ENCODE measurements at regions not wholly inside any gene's neighbourhood (a gene's known extent, or its start where the extent isn't known, plus 50 kb on each side); places are given as distances from the start of the nearest gene placed in this dataset.

DNA sequence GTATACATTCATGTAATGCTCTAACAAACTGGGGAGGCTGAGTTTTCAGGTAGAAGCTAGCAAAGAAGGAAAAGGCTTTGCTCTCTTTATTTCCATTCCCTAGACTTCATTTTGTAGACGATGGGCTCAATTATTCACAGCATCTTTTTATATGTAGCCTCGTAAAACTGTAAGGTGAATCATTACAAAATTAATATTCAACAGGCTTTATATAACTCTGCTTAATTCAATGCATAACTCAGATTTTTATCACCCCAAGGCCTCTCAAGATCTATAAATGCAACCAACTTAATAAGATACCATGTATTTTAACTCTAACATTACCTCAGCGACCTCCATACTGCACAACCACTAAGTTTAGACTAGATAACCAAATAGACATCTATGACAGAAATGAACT lies 63.0 kb upstream of the FRMD4B start:
- Mint-ChIP-seq H3K4me1 (no peaks in the 10 kb centered on the region), H3K27me3 (no peaks in the 10 kb centered on the region), H3K36me3 (ENCODE audit: low read depth) (no peaks in the 10 kb centered on the region), H3K4me3 (no peak overlapping the region), H3K9me3 (no peaks in the 10 kb centered on the region), H3K27ac (no peak overlapping the region)
- DNase-seq (no peak), ATAC-seq (no peak)

- DNase-seq (no peak), ATAC-seq (no peak)
- H3K27me3 Mint-ChIP-seq = no peaks in the 10 kb centered on the region
- H3K9me3 Mint-ChIP-seq = no peaks in the 10 kb centered on the region
- H3K36me3 Mint-ChIP-seq (ENCODE audit: low read depth) = no peaks in the 10 kb centered on the region
- H3K4me3 Mint-ChIP-seq = no peak overlapping the region
- peaks cover 7% of the 10 kb centered on the region for H3K4me1 Mint-ChIP-seq
- no peak overlapping the region for H3K27ac Mint-ChIP-seq
These were observed 60.6 kb upstream of the FRMD4B start for GRCh38 chr3:69446402-69447072.

DNA sequence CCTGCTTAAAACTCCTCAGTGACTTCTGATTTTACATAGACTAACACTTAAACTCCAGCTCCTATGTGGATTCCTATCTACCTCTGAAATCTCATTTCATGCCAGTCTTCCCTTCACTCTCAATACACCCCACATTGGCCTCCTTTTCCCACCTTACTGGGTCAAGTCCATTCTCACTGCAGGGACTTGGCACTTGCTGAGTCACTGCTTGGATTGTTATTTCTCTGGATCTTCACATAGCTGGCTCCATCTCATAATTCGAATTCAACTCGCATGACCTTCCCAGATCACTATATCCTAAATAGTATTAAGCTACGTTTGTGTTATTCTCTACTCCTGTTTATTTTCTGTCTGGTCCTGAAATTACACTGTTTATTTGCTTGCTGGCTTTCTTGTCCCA lies 59.6 kb upstream of the FRMD4B start:
- Mint-ChIP-seq H3K4me3 (no peak overlapping the region), H3K9me3 (no peaks in the 10 kb centered on the region), H3K4me1 (peaks cover 7% of the 10 kb centered on the region), H3K27me3 (no peaks in the 10 kb centered on the region), H3K27ac (no peak overlapping the region), H3K36me3 (ENCODE audit: low read depth) (no peaks in the 10 kb centered on the region)
- ATAC-seq (no peak), DNase-seq (no peak)

GRCh38 chr3:69445024-69445423 lies 59.1 kb upstream of the FRMD4B start:
- Mint-ChIP-seq H3K4me1 (peaks cover 7% of the 10 kb centered on the region), H3K27ac (no peak overlapping the region), H3K27me3 (no peaks in the 10 kb centered on the region), H3K9me3 (no peaks in the 10 kb centered on the region), H3K36me3 (ENCODE audit: low read depth) (no peaks in the 10 kb centered on the region), H3K4me3 (no peak overlapping the region)
- DNase-seq (no peak), ATAC-seq (no peak)

GRCh38 chr3:69443457-69443920 lies 57.6 kb upstream of the FRMD4B start:
- Mint-ChIP-seq H3K27me3 (no peaks in the 10 kb centered on the region), H3K9me3 (no peaks in the 10 kb centered on the region), H3K4me1 (peaks cover 10% of the 10 kb centered on the region), H3K27ac (no peak overlapping the region), H3K36me3 (ENCODE audit: low read depth) (no peaks in the 10 kb centered on the region), H3K4me3 (no peak overlapping the region)
- DNase-seq (no peak), ATAC-seq (no peak)

DNA sequence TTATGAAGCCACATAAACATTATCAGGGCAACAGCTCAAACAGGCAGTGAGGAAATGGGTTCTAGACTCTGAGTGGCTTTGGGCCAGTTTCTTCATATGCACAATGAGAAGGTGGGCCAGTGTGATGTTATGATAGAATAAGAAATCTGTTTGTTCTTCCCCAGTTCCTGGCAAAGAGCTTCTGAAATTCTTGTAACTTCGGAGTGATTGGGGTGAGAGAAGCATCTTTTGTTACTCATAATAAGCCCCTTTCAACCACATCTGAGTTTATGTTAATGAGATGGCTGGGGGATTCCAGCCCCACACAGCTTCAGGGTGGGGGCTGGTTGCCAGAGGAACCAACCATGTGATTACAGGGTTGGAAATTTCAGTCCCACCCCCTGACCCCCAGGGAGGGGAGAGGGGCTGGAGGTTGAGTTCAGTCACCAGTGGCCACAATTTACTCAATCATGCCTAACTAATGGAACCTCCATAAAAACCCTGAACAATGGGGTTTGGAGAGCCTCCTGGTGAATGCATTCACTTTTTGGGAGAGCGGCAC lies 57.0 kb upstream of the FRMD4B start:
- Mint-ChIP-seq H3K27me3 (no peaks in the 10 kb centered on the region), H3K9me3 (no peaks in the 10 kb centered on the region), H3K4me1 (peaks cover 10% of the 10 kb centered on the region), H3K36me3 (ENCODE audit: low read depth) (no peaks in the 10 kb centered on the region), H3K4me3 (no peak overlapping the region), H3K27ac (no peak overlapping the region)
- DNase-seq (peak; percentile 5), ATAC-seq (peak; percentile 79)

DNA sequence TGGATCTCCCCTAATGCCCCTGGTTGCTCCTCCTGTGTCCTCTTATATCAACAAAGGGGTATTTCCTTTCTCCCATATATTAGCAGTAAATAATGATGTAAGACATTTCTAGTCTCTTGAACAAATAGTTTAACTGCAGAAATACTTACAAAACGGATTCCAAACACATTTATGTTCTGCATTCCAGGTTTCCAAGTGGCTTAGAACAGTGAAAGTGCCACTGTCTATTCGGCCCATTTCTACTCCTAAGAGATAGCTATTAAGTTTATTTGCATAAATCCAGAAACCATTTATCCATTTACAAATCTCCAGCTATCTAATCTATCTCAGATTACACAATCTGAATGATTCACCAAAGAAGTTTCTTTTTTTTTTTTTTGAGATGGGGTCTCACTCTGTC lies 55.8 kb upstream of the FRMD4B start:
- Mint-ChIP-seq H3K9me3 (no peaks in the 10 kb centered on the region), H3K4me1 (peaks cover 10% of the 10 kb centered on the region), H3K27ac (no peak overlapping the region), H3K27me3 (no peaks in the 10 kb centered on the region), H3K4me3 (no peak overlapping the region), H3K36me3 (ENCODE audit: low read depth) (no peaks in the 10 kb centered on the region)
- DNase-seq = no peak
- no peak for ATAC-seq

- Mint-ChIP-seq H3K27me3 (no peaks in the 10 kb centered on the region), H3K27ac (no peak overlapping the region), H3K4me3 (no peak overlapping the region), H3K4me1 (peaks cover 16% of the 10 kb centered on the region), H3K36me3 (ENCODE audit: low read depth) (no peaks in the 10 kb centered on the region), H3K9me3 (no peaks in the 10 kb centered on the region)
- no peak for DNase-seq
- ATAC-seq = no peak
These were observed 55.2 kb upstream of the FRMD4B start for GRCh38 chr3:69441040-69441439.

DNA sequence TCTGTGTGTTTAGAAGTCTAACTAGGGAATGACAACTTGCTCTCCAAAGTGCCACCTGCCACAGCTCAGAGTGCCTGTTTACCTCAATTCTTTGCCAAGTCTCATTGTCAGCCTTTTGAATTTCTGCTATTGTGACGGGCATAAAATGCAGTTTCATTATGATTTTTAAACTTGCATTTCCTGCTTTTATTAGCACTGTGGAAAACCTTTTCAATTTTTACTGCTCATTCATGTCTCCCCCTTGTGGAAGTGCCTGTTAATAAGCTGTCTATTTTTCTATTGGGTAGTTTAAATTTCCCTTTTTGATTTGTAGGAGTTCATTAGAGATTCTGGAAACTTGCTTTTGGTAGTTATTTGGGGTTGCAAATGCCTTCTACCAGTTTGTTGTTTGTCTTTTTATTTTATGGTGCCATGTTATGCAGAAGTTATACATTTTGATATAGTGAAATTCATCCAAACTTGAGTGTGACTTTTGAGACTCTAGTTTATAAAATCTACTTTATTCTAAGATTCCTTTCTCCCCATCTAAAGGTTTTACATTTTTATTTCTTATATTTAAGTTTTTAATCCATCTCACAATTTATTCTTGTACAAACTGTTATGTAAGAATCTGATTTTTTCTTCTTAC lies 53.9 kb upstream of the FRMD4B start:
- Mint-ChIP-seq H3K4me3 (no peak overlapping the region), H3K27ac (no peak overlapping the region), H3K36me3 (ENCODE audit: low read depth) (no peaks in the 10 kb centered on the region), H3K27me3 (no peaks in the 10 kb centered on the region), H3K4me1 (peaks cover 27% of the 10 kb centered on the region), H3K9me3 (no peaks in the 10 kb centered on the region)
- no peak for DNase-seq
- no peak for ATAC-seq

DNA sequence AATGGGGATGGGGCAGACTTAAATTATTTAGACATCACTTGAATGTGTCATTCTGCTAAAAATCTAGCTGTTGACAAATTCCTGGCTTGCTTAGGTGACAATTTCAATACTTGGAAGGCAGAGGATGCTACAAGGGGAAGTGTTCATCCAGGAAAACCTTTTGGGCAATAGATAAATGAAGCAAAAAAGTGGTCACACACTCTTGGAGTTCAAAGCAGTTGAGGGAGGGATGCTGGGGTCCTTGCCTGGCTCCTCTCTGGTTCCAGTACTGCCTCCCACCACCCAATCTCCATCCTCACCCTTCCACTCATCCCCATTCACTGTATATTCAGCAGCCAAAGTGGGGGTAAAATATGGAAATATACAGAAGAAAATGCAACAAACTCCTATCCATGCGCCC lies 52.6 kb upstream of the FRMD4B start:
- H3K9me3 Mint-ChIP-seq = no peaks in the 10 kb centered on the region
- no peak for ATAC-seq
- no peaks in the 10 kb centered on the region for H3K36me3 Mint-ChIP-seq (ENCODE audit: low read depth)
- DNase-seq = no peak
- no peaks in the 10 kb centered on the region for H3K27me3 Mint-ChIP-seq
- H3K27ac Mint-ChIP-seq = no peak overlapping the region
- H3K4me3 Mint-ChIP-seq = no peak overlapping the region
- peaks cover 33% of the 10 kb centered on the region for H3K4me1 Mint-ChIP-seq

GRCh38 chr3:69435274-69436265 lies 49.7 kb upstream of the FRMD4B start:
- Mint-ChIP-seq H3K9me3 (no peaks in the 10 kb centered on the region), H3K27ac (no peak overlapping the region), H3K36me3 (ENCODE audit: low read depth) (no peaks in the 10 kb centered on the region), H3K4me3 (no peak overlapping the region), H3K4me1 (peaks cover 33% of the 10 kb centered on the region), H3K27me3 (peaks cover 9% of the 10 kb centered on the region)
- DNase-seq (no peak), ATAC-seq (peak; percentile 60)
